HG03060 (cell line): ENCODE measurements at regions not wholly inside any gene's neighbourhood (a gene's known extent, or its start where the extent isn't known, plus 50 kb on each side); places are given as distances from the start of the nearest gene placed in this dataset.
"Not testable (repeated sequence)": the region's sequence is repeated elsewhere in the genome, so short reads cannot be mapped to it uniquely, and the experiment has no call there.

Experiments used
- ATAC-seq: cut with Tn5 transposase; IDR thresholded peaks from one replicate; pipeline ENCODE4 v1.9.1; 2021; ENCODE audit warnings: low read depth, moderate number of reproducible peaks; ENCODE audit not compliant: unreplicated experiment

DNA sequence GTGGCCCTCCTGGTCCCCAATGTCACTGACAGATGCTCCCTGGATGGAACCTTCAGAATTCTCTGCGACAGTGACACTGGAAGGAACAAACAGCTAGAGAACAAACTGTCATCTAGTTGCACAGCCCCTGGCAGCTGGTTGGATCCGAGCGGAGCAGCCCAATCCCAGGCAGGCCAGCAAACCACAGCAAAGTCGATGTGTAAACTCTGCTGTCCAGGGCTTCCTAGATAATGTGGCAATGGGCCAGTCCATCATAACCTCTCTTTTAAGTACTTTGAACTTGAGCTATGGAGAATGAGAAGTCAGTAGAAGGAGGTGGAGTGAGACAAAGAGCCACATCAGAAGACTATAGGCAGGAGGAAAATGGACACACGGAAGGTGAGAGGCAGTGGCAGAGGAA is 323.0 kb downstream of the CBLN1 start:
- ATAC-seq = no peak

DNA sequence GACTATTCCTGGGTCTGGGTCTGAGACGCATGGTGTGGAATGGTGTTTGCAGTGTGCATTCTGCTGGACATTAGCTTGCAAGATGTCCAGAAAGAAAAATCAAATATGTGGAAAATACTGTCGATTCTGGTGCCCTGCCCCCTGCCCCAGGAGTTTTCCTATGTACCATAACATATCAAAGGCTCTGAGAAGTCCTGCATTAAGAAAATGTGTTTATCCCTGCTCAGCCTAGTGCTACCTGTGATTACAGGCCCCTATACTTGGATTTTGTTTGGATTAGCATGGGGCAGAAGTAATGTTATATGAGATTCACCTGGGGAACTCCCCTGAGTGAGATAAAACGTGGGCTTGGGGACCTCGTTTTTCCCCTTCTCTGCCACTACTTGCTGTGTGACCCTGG is 325.0 kb downstream of the CBLN1 start:
- ATAC-seq = no peak

DNA sequence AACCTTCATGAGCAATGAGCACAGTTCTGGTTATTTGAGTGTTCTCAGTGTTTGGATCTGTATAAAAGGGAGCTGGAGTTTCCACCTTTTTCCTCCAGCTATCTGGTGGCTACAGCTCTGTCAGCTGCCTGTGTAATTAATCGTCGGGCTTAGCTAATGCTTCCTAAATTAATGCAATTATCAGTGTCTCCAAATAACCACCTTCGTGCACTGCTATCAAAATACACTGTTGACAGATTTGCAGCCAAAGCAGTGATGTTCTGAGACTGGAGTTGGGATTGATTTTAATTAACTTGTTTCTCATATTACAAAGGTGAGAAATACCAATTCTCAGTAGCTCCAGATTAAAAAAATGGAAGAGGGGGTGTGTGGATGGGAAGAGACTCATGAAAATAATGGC is 325.8 kb downstream of the CBLN1 start:
- no peak for ATAC-seq

DNA sequence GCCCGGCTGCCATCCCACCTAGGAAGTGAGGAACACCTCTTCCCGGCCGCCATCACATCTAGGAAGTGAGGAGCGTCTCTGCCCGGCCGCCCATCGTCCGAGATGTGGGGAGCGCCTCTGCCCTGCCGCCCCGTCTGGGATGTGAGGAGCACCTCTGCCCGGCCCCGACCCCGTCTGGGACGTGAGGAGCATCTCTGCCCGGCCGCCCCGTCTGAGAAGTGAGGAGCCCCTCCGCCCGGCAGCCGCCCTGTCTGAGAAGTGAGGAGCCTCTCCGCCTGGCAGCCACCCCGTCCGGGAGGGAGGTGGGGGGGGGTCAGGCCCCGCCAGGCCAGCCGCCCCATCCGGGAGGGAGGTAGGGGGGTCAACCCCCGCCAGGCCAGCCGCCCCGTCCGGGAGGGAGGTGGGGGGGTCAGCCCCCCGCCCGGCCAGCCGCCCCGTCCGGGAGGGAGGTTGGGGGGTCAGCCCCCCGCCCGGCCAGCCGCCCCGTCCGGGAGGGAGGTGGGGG is 330.0 kb downstream of the CBLN1 start:
- ATAC-seq = not testable (repeated sequence)

DNA sequence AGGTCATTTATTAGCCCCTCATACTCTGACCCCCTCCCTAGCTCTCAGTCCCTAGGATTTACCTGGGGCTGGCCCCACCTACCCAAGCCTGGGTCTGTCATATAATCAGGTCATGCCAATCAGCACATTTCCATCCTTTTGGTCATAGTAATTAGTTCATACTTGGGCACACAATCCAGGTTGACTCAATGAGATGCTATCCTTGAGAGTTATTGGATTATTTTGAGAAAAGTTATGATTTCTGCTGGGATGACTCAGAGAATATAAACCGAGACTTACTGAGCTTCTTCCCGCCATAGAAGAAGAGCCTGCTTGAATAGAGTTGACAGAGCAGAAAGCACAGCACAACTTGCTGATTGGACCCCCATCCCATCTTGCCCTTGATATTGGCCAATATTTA is 331.5 kb downstream of the CBLN1 start:
- no peak for ATAC-seq

DNA sequence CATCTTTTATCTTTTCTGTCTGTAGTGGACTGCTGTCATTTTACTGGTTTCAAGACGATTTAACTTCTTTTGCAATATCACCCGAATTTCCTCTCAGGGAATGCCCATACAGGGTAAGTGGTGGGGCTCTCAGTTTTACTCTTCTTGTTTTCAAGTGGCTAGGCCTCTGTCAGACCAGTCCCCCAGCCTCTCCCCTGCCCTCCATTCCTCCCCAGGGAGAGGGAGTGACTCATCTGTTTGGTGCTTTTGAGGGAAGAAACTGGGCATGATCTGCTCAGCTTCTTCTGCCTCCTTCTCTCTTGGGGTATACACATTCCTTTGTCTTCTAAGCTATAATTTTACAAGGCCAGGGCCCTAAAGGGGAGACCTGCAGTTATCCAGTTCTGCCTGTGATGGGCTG is 332.0 kb downstream of the CBLN1 start:
- ATAC-seq = no peak

DNA sequence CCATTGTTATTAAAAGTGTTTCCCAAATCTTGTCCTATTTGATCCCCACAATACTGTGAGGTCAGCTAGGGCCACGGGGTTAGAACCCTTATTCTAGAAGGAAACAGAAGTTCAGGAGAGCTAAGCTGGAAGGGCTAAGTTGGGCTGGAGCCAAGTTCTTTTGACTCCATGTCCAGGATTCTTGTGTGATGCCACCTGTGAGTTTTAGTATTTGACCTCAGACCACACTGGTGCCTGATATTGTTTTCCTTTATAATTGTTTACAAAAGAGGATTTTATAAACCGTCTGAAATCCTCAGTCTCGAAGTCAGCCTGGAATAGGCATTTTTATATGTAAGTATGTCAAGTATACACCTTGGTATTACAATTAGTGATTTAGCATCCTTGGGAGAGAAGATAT is 332.7 kb downstream of the CBLN1 start:
- no peak for ATAC-seq

DNA sequence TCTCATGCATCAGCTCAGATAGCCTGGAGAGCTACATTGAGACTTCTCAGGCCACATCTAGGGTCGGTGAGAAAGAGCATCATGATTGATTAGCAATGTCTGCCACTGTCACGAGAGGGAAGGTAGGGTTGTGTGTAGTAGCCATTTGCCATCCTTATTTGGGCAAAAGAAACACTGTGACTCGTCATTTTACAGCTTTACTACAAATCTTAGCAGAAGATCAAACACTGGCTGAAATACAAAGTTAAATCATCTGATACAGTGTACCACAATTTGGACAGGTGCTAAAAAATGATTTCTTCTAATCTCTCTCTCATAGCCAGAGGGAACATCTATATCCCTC is 334.3 kb downstream of the CBLN1 start:
- ATAC-seq = no peak

DNA sequence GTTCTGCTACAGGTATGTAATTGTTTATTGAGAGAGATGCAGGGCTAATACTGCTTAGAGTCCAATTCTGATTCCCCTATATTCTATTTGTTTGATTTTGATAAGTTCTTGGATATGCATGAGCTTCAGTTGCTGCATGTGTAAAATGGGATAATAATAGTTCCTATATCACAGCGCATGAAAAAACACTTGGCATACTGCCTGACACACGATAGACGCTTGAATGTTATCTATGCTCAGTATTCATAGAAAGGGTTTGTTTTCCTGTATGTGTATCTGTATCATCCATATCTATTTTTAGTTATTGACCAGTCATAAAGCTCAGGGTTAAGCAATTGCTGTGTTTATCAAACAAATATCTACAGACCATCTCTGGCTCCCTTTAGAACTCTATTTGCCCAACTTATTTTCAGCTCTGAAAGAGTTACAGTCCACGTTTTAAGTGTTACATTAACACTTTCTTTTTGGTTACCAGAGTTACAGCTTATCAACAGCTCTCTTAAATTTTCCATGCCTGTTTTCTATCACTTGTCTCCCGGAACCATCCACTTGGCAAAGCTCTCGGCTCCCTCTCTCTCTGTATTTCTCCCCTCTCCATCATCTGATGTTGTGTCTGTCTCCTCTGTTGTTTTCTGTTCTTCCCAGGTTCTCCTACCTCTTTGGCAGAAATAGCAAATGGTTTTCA is 334.8 kb downstream of the CBLN1 start:
- no peak for ATAC-seq

DNA sequence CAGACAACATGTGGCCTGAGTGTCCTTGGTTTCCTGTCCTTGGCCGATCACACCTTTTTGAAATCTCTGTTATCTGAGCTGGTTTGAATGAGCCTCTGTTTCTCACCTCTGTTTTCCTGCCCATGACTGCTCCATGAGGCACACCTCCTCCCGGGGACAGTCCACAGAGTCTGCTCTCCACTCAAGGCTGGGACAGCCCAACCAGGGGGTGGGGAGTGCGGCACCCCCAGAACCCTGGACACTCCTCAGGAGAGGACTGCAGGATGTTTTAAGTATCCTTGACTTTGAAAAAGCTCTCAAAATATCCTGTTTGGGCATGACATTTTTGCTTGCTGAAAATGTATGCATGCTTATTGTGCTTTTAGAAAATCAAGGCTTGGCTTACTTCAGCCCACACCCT is 333.0 kb upstream of the N4BP1 start:
- ATAC-seq = no peak

DNA sequence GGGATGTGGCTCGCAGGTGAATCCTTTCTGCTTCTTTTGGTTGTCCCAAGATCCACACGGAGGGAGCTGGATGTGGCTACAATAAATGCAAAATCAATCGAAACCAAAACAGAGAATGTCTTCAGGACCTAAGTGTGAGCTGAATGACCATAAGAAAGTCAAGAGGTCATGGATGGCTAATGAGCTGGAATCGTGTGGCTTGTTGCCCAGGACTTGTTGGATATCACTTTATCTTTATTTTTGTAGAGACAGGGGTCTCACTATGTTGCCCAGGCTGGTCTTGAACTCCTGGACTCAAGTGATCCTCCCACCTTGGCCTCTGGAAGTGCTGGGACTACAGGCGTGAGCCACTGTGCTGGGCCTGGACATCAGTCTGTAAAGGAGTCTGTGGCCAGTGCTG is 326.8 kb upstream of the N4BP1 start:
- ATAC-seq = no peak

DNA sequence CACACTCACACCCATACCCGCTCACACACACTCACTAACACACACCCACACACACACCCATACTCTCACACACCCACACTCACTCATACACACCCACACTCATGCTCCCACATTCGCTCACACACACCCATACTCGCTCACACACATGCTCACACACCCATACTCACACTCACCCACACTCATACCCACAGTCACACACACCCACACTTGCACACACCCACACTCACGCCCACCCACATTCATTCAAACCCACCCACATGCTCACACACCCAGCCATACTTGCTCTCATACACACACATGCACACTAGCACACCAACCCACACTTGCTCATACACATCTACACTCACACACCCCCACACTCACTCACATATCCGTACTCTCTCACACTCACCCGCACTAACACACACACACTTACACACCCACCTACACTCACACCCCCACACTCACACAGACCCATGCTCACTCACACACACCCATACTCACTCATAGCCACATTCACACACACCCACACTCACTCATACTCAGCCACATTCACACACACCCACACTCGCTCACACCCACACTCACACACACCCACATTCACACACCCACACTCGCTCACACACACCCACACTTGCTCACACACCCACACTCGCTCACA is 322.4 kb upstream of the N4BP1 start:
- ATAC-seq = no peak

DNA sequence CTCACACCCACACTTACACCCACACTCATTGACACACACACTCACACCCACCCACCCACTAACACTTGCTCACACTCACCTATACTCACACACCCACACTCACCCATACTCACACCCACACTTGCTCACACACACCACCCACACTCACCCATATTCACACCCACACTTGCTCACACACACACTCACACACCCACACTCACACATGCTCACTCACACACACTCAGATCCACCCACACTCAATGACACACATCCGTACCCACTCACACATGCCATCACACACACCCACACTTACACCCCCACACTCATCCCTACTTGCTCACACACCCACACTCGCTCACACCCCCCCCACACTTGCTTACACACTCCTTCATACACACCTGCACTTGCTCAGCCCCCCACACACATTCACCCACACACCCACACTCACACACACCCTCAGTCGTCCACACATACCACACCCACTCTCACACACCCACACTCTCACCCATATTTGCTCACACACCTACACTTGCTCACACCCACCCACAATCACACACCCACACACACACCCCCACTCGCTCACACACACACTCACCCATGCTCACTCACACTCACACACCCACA is 321.1 kb upstream of the N4BP1 start:
- ATAC-seq = no peak

DNA sequence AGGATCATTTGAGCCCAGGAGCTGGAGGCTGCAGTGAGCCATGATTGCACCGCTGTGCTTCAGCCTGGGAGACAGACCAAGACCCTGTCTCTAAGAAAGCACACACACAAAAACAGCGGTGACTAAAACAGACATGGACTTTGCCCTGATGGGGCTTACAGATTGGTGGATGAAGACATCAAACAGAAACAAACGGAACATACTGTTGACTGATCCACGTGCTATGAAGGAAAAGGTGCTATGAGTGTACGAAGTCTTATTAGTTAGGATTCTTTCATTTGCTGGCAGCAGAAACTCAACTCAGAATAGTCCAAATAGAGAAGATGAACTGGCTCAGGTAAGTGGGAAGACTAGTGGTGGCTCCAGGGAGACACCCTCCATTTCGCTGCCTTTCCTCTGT is 309.8 kb upstream of the N4BP1 start:
- no peak for ATAC-seq

DNA sequence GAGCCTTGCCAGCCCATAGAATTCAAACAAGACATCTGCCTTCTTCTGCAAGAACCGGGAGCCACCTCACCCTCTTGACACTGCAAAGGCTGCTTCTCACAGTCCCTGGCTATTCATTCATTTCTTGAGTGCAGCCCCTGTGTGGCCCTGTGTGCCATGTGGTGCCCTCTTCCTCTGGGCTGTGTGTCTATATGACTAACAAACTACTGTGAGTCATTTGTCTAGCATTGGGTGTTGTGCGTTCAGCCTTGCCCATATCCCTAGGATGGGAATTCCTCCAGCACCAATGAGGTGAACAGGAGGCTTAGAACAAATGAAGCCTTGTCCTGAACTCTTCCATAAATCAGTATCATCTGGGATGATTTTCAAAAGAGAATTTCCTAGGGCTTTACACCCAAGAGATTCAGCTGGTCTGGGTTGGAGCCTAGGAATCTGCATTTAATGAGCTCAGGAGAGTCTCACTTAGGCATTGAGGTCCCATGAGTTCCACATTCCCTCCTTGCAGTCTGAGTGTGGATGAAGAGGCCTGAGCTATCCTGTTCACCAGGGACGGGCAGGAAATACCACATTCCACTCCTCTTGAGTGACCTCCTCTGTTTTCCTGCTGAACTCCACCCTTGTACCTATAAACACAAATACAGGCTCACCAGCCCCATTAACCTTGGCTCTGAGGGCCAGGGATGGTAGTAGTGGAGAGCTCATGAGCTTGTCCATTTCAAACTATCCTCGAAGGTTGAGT is 308.7 kb upstream of the N4BP1 start:
- no peak for ATAC-seq

DNA sequence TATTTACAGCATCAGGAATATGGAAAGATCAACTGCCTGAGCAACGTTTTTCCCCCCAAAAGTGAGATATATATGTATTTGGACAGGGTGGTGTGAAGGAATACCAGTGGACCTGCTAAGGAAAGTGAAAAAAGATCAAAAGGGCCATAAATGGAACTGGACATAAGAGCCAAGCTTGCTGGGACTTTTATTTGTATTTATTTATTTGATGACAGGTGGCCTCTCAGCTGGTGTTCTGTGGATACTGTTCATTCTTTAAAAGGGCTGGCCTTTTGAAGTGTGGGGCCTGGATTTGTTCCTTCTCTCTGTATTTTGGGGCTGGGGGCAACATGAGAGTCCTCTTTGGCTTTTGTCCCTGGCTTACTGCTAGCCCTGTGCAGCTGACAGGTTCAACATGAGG is 306.6 kb upstream of the N4BP1 start:
- ATAC-seq = no peak

DNA sequence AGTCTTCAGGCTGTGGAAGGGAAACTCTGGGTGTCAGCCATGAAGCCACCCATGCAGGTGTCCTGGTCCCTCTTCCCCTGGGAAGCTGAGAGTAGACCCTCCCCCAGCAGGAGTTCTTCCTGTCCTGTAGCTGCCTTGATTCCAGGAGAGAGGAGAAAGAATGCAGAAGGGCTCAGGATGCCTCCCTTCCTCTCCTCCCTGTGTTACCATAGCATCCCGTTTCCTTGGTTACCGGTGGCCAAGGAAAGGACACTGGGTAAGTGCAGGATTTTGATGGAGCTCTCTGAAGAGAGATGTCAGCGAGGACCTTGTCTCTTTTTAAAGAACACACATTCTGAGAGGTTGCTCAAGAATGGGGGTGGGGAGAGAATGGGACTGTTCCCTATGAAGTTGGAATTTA is 304.1 kb upstream of the N4BP1 start:
- no peak for ATAC-seq

DNA sequence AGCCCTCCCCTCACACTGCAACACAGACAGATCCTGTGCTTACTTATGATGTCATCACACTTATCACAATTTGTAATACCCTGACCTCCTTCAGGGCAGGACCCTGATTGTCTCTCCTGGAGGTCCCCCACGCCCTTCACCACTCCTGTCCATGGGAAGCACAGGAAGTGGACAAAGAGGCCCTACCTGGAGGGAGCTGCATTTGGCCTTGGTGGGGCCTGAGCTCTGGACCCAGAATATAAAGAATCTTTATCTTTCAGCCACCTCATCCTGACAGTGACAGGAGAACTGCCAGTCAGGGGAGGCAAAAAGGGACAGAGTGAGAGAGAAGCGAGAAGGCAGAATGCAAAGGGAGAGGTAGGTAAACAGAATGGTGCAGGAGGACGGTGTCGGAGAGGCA is 303.4 kb upstream of the N4BP1 start:
- no peak for ATAC-seq

DNA sequence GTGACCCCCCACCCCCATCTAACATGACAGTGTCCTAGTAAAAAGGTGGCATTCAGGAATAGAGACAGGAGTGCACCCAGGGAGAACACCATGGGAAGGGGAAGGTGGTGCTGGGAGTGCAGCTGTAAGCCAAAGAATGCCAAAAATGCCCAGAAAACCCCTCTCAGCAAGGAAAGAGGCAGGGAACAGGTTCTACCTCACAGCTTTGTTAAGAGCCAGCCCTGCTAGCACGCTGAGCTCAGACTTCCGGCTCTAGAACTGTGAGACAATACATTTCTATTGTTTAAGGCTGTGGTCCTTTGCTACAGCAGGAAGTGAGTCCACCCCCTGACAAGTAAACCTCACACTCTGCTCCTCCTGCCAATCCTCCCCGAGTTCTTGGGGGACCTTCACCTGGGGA is 302.4 kb upstream of the N4BP1 start:
- ATAC-seq = no peak

DNA sequence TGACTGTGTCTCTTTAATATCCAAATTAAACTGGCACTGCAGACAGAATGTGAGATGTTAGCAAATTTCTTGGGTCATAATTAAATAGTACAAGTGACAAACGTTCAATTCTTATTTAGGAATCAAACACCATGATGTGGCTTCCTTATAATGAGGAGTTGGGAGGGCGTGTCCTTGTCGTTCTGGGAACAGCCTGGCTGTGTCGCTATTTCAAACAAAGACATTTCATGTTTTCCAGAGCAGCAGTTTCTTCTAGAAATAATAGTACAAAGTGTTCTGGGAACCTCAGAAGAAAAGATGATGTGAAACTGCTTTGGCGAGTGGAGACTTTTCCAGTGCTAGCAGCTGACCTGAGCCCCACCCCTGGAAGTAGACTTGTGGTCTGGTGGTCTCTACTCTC is 301.7 kb upstream of the N4BP1 start:
- no peak for ATAC-seq

DNA sequence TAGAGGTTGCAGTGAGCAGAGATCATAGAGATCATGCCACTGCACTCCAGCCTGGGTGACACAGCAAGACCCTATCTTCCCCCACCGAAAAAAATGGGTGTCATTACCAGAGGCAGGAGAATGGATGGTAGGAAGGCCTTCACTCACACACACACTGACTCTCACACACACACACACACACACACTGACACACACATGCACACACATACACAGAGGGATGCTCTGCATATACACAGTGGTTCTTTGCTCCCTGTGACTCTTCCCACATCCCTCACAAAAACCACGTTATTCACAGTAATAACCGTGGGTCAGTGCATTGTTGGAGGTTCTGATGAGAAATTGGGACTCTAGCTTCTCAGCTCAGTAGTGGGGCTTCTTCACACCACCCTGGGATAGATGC is 300.2 kb upstream of the N4BP1 start:
- no peak for ATAC-seq

DNA sequence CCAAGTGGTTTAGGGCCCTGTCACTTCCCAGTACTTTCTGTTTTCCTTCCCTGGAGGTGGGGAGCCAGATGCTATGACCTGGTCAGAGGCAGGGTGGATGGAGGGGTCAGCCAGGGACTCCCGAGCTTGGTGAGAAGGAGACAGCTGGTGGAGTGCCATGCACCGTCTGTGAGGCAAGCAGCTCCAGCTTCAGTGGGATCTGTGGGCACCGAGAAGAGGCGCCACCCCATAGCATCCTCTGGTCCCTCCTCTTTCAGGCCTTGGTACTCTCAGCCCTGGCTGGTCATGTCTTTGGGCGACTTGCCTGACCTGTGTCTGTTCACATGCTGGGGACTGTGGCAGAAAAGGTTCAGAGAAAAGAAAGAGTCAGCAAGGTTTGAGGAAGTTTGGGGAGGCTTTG is 299.3 kb upstream of the N4BP1 start:
- no peak for ATAC-seq
